ENCODE measurements at regions not wholly inside any gene's neighbourhood (a gene's known extent, or its start where the extent isn't known, plus 50 kb on each side); places are given as distances from the start of the nearest gene placed in this dataset.

GRCh38 chr15:98195796-98196195, 235.3 kb downstream of the ARRDC4 start:
- TF ChIP-seq CTCF (IDR thresholded peaks at IDR 0.05; ENCODE audit: low read depth, low read length, poor library complexity, severe bottlenecking) (no peak), EZH2phosphoT487 (IDR thresholded peaks at IDR 0.05; ENCODE audit: borderline replicate concordance, low read length) (no peak)

Measured in DOHH2 (cell line).